Neural crest cell (in vitro differentiated cells): ENCODE measurements at regions not wholly inside any gene's neighbourhood (a gene's known extent, or its start where the extent isn't known, plus 50 kb on each side); places are given as distances from the start of the nearest gene placed in this dataset.

Experiments
- DNase-seq: peaks from one replicate; pipeline ENCODE4 v3.0.0; 2021; ENCODE audit warnings: low read depth, mixed read lengths, low spot score
- H3K27ac Mint-ChIP-seq: one replicate; pipeline ENCODE4 v1.8.0; 2021; ENCODE audit warnings: mild to moderate bottlenecking, mixed read lengths; ENCODE audit not compliant: unreplicated experiment
- H3K27me3 Mint-ChIP-seq: 2 replicates; pipeline ENCODE4 v1.8.0; 2021; ENCODE audit warnings: low read depth, mild to moderate bottlenecking, mixed read lengths
- H3K36me3 Mint-ChIP-seq: 2 replicates; pipeline ENCODE4 v1.8.0; 2021; ENCODE audit warnings: low read depth, mild to moderate bottlenecking, mixed read lengths
- H3K4me1 Mint-ChIP-seq: 2 replicates; pipeline ENCODE4 v1.8.0; 2021; ENCODE audit warnings: mixed read lengths
- H3K4me3 Mint-ChIP-seq: one replicate; pipeline ENCODE4 v1.8.0; 2021; ENCODE audit warnings: mild to moderate bottlenecking, mixed read lengths
- H3K9me3 Mint-ChIP-seq: 2 replicates; pipeline ENCODE4 v1.8.0; 2021; ENCODE audit warnings: mixed read lengths
- CTCF ChIP-seq: fragments of 200-600 bp; sonication (generic); conservative IDR thresholded peaks from 2 replicates; pipeline ENCODE4 v1.5.0; 2021; ENCODE audit warnings: antibody characterized with exemption, mild to moderate bottlenecking

GRCh38 chr10:89073719-89074118 is 83.1 kb downstream of the FAS start:
- DNase-seq = no peak
- no peaks in the 10 kb centered on the region for H3K36me3 Mint-ChIP-seq
- no peaks in the 10 kb centered on the region for H3K9me3 Mint-ChIP-seq
- H3K4me1 Mint-ChIP-seq = no peaks in the 10 kb centered on the region
- TF ChIP-seq CTCF = no peak
- no peak overlapping the region for H3K4me3 Mint-ChIP-seq
- no peaks in the 10 kb centered on the region for H3K27me3 Mint-ChIP-seq
- H3K27ac Mint-ChIP-seq = no peak overlapping the region

GRCh38 chr10:89069589-89069988 is 79.0 kb downstream of the FAS start:
- Mint-ChIP-seq H3K4me1 (peaks cover 7% of the 10 kb centered on the region), H3K27ac (no peak overlapping the region), H3K36me3 (no peaks in the 10 kb centered on the region), H3K27me3 (no peaks in the 10 kb centered on the region), H3K4me3 (no peak overlapping the region), H3K9me3 (no peaks in the 10 kb centered on the region)
- TF ChIP-seq CTCF = no peak
- DNase-seq = no peak
